GM19397 (cell line): ENCODE measurements at regions not wholly inside any gene's neighbourhood (a gene's known extent, or its start where the extent isn't known, plus 50 kb on each side); places are given as distances from the start of the nearest gene placed in this dataset.
"Not testable (repeated sequence)": the region's sequence is repeated elsewhere in the genome, so short reads cannot be mapped to it uniquely, and the experiment has no call there.

ENCODE experiments used
- ATAC-seq: cut with Tn5 transposase; IDR thresholded peaks from one replicate; pipeline ENCODE4 v1.9.1; 2021; ENCODE audit warnings: mild to moderate bottlenecking, moderate library complexity; ENCODE audit not compliant: unreplicated experiment

DNA sequence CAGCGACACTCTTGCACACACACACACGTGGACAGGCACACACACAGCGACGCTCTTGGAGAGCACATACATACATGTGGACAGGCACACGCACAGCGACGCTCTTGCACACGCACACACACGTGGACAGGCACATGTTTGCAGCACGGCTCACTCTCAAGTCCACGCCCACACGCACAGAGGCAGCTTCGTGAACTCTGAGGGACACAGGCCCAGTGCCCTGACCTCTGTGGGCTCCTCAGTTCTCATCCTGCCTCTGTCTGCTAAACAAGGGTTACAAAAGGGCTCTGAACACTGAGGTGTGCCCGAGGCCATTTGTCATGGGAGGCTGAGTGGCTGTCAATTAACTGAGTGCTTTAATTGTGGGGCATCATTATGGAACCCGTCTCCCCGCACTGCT is 558.8 kb upstream of the ADAMTS16 start:
- no peak for ATAC-seq

DNA sequence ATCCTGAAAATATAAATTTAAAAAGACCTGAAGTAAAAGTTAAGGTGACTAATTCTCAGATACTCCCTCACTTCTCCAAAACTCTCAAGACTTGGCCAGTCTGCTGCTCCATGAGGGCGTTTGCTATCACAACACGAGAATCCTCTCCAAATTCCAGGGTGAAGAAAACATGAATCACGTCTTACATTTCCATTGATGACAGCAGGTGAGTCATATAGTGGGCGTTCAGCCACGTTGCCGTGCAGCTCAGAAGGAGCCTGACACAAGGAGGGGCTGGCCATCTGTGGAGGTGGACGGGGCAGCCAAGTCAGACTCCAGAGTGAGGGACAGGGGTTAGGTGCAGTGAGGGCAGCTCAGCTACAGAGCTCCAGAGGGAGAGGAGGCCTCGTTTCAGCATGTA is 555.1 kb upstream of the ADAMTS16 start:
- ATAC-seq = no peak

DNA sequence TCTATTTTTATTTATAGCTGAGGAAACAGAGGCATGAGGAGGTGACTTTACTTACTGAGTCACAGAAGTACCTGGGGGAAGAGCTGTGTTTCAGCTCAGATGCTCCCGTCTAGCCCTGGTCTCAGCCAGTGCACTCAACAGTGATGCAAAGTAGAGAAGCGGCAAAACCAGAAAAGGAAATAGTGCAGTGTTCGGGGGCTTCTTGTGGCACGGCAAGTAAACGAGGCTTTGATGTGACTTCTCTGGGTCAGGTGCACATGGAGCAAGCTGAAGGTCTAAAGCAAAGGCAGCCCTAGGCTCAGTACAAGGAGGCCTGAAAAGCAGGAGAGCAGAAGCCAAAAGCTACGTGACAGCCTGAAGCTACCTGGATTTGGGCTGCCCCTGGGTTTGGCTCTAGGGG is 526.7 kb upstream of the ADAMTS16 start:
- ATAC-seq = no peak

DNA sequence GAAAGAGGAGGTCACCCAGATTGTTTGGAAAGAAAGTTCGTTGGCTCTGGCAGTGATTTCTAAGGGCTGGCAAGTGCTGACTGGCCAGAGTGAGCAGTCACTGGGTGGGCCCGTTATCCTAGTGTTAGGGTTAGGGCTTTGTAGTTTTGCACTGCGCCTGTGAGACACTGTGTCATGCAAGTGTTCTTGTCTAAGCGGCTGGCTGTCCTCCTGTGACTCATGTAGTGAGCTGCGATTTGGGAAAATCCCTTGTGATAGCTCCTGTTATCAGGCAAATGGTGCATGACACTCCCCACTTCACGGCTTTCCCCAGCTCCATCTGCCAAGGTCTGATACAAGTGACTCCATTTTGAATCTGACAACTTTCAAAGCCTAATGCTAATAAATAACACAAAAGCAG is 526.0 kb upstream of the ADAMTS16 start:
- no peak for ATAC-seq

DNA sequence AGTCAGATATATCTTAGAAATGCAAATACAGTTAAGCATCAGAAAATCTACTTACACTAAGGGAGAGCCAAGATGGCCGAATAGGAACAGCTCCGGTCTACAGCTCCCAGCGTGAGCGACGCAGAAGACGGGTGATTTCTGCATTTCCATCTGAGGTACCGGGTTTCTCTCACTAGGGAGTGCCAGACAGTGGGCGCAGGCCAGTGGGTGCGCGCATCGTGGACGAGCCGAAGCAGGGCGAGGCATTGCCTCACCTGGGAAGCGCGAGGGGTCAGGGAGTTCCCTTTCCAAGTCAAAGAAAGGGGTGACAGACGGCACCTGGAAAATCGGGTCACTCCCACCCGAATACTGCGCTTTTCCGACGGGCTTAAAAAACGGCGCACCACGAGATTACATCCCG is 524.8 kb upstream of the ADAMTS16 start:
- not testable (repeated sequence) for ATAC-seq

DNA sequence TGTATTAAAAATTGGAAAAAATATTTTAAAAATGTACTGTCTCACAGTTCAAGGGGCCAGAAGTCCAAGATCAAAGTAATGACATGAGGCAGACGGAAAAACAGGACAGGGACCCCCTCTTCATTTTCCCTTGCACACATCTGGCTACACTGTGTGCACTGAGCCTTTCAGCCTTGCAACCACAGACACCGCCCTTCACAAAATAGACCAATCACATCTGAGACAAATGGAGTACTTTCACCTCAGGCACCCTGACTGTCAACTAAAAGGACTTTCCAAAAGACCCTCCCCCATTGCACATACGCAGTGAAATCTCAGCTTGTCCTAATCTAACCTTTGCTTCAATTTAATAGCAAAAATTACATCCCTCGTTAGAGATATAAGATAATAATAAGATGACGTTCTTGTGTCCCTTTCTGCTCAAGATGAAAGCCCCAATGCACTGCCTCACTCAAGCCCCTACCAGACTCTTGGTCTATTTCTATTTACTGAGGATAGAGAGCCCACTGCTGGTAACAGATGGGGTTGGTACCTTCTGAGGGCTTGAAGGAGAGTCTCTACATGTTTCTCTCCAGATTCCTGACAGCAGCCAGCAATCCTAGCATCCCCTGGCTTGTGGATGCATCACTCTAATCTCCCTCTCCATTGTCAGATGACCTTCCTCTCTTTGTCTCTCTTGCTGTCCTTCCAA is 514.8 kb upstream of the ADAMTS16 start:
- no peak for ATAC-seq

DNA sequence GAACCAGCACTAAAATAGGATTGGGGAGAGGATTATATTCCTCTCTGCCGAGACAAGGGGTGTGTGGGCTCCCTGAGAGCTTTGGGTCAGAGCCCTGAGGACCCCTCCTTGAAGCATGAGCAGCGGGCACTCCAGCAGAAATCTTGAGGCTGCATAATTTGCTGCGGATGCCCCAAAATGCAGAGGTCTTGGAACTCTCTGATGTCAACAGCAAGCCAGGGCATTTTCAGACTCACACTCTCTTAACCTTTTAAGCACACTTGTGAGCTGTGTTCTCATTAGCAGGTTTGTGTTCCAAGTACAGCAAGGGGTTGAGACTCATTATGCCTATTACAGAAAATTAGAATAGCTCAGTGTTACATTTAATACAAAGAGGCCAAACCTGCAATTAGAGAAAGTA is 513.0 kb upstream of the ADAMTS16 start:
- no peak for ATAC-seq

DNA sequence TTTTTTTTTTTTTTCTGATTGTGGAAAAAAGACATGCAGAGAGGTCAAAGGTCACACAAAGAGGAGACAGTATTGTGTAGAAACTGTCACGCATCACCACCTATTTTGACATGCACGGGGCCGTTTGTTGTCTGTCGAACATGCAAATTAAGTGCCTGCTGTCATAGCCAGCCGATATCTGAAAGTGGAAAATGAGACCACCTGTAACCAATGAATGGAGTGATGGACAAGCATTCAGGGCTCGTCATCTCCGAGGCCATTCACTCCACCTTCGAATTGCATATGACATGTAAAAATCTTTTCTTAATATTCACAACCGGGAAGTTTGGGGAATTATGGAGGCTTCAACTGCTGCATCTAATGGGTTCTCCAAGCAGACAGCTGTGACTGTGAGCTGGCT is 512.2 kb upstream of the ADAMTS16 start:
- no peak for ATAC-seq

DNA sequence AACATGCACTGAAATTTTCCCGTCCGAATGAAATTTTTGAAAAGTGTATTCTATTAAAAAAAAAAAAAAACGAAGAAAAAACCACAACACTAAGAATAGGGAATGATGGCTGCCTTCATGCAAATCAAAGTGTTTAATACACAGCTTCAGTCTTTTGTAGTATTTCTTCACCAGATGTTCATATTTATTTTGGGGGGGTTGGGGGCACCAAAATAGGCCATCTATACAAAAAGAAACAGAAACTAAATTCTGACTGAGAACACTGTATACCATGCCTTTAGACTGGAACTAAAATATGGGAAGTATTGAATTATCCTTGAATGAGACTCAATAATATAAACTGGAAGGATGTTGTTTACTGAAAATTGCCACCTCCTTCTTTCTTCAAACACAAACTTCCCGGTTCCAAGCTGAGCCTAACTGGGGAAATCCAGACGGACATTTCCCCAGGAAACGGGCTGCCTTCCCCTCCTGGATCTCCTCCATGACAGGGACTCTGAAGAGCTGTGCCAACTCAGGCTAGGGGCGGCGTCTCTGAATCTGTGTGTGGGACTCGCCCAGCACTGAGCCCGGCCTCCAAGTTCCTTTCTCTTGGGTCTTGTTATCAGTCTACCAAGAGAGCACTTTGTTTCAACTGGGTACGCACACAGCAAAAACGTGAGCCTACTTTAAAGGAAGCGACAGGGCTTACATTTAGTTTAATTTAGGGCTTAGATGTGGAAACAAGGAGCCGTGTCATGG is 511.3 kb upstream of the ADAMTS16 start:
- ATAC-seq = no peak

DNA sequence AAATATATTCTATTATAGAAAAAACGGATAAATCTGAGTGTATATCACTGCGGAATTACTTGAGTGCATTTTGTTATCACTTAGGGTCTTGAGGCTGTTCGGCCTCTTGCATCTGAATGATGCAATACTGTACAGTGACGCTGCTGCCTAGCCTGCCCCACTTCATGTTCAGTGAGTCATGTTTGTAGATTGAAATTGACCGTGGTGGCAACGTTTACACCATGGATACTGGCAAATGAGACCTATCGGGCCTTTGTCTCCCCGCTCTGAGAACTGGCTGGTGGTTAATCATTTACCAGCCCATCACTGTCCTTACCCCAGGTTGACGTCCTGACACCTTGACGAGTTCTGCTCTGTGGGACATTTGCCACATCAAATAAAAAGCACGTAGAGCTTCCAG is 510.1 kb upstream of the ADAMTS16 start:
- ATAC-seq = no peak

DNA sequence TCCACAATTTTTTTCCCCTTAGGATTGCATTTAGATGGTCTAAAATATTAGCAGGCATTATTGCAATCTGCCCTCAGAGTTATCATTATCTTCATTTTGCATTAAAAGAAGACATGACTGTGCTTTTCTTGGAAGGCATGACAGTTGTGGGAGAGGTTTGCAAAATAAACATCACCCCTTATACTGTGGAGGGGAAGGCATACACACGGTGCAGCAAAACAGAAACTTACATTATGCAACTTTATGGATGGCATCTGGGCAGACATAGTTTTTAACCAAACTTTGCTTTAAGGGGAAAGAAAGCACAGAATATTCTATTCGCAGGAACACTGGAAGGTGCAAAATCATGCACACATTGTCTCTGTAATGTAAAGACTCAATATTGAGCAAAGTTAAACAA is 505.8 kb upstream of the ADAMTS16 start:
- no peak for ATAC-seq

DNA sequence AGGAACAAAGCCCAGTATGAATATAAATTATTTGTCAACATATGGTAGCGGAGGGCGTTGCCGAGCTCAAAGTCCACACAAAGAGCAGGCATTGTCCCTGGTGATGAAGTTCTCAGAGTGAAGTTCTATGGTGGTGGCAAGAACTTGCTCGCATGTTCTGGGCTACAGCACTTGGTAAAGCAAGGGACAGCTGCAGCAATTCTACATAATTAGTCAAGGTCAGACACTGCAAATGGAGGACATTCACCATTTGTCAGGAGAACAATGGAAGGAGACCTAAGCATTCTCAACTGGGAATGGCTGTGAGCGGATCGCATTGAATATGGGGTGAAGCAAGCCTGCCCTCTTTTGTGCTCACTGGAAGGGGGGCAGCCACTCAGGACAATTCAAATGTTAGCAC is 503.8 kb upstream of the ADAMTS16 start:
- ATAC-seq = no peak

DNA sequence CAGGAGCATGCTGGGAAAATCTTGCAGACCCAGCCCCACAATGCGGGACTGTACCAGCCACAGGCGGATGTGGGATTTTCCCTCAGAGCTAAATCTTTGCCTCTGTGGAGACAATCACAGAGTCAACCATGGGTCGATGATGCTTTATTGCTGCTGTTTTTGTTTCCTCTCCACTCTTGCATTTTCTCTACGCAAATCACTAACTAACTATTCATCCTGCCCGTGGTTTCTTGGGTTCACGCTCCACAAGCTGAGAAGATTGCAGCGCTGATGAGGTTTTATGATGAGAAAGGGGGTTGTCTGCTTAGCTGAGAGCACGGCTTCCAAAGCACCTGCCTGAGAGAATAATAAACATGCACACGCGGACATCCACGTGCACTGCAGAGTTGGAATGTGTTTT is 500.2 kb upstream of the ADAMTS16 start:
- no peak for ATAC-seq

DNA sequence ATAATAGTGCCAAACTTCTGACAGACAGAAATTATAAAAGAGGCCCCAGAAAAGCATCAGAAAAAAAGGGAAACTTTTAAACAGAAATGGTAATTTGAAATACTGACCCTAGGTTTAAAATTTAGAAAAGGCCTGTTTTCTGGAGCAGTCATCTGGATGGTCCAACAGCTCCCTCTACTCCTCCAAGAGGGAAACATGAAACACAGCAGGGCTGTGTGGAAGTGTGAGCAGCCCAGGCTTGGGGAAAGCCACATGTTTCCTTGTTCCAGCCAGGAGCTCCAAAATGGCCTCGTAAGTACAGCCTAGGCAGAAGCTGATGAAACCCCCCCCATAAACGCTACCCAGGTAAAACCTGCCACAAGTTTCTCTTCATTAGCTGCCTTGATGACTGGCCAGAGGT is 499.3 kb upstream of the ADAMTS16 start:
- ATAC-seq = no peak

DNA sequence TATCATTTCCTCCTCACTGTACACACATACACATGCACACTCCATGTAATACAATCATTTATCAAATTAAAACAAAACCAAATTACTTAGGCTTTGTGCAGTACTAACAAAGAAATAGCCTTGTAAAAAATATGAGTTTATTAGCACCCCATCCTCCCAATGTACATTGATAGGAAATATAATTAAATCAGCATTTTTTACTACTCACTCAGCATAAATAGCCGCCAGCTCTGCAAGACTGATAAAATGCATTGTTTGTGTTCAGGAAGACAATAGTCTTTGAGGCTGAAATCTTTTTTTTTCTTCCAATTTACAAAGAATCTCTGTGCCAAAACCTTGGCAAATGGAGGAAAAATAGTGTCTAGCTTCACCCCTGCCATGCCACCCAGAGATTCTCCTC is 497.6 kb upstream of the ADAMTS16 start:
- no peak for ATAC-seq

DNA sequence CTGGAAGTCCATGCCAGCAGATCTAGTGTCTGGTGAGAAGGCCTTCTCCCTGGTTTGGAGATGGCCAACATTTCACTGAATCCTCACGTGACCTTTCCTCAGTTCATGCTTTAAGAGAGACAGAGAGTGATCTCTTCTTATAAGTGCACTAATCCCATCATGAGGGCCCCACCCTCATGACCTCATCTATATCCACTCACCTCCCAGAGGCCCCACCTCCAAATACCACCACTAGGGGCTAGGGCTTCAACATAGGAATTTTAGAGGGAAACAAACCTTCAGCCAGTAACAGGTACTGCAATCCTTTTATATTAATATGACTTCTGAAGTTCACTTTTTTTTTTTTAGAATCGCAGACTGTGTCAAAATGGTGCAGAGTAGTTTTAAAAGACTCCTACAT is 496.9 kb upstream of the ADAMTS16 start:
- ATAC-seq = no peak

DNA sequence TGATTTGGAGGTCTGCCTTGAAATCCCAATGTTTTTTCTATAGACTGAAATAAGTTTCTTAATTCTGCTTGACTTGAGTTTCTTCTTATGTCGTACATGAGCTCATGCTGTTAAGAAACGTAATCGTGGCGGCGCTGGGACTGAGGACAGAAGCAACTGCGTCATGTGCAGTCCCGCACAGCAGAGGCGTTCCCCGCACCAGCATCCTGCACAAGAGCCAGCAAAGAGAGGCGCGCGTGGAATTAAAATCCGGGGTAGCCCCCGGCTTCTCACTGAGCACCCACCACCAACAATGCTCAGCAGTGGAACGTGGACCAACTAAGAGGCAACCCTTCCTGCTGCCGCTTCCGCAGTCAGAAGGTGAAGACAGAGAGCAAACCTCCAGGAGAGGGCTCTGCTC is 496.2 kb upstream of the ADAMTS16 start:
- ATAC-seq = no peak

DNA sequence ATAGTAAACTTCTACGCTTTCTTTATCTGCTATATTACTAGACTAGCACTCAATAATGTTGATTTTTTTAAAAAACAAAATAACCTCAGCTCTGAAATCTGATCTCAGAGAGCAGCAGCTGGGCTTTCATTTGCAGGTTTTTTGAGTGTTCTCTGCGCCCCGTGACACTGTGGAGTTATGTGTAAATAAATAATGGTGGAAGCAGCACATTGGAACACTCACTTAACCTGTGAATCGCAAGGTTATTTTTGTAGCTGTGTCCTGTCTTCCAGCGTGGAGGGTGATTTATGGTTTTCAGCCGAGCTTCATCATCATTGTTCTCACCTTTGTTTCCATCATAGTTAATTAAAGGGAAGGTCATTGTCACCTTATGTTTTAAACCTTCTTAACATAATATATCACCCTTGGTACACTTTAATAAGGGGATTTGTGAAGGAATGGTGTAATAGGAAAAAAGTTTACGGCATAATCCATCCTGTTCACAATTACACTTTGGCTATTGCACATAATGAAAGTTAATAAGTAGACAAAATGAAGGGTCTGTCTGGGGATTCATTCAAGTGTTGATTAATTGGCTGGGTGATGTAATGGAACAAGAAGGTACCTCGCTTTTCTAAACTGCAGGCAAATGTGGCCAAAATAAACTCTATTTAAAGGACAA is 493.3 kb upstream of the ADAMTS16 start:
- no peak for ATAC-seq

DNA sequence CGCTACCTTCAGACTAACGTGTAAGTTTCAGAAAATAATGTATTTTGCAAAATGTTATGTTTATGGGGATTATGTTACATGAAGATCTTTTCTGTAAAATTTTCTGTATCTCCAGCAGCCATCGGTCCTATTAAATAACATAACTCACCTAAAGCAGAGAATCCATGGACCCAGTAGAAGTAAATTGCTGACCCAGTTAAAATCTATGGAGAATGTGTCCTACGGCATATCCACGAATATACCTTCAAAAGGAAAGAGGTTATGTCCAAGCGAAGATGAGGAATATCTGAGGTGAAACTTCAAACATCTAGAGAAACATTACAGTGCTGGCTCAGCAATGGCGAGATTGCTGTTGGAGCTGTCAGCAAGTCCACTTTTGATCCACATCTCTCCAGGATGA is 492.2 kb upstream of the ADAMTS16 start:
- ATAC-seq = no peak

DNA sequence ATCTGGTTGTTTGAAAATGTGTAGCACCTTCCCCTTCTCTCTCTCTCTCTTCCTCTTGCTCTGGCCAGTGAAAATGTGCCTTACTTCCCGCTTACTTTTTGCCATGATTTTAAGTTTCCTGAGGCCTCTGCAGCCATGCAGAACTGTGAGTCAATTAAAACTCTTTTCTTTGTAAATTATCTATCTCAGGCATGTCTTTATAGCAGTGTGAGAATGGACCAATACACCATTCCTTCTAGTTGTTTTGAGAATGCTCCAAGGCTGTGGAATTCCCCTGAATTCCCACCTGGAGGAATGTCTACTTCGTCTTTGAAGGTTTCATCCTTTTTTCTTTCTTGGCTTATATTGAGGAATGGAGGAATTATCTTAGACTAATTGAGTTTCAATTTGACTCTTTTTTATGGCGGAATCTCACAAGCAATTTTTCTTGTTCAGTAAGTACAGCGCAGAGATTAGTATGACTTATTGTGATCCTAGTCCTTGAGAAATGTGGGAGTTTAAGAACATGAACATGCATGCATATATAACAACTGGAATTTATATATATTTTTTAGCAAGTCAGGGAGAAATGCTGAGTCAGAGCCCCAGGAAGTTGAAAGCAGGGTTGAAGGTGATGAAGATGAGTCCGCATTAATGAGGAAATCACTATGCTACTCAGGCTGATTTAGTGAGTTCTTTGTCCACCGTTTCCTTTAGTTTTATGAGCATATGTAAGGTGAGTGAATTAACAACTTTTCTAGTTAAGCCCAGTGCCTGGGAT is 488.1 kb upstream of the ADAMTS16 start:
- no peak for ATAC-seq

DNA sequence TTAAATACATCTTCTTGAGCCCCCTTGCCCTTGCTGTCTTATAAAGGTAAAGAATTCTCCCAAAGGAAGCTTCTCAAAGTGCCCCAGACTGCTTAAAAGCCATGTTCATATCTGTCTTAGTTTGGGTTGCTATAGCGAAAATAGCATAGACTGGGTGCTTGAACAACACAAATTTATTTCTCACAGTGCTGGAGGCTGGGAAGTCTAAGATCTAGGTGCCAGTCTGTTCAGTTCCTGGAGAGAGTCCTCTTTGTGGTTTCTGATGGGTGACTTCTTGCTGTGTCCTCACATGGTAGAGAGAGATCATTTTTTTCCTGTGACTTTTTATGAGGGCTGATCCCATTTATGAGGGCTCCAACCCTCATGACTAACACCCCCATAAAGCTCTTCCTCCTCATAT is 486.7 kb upstream of the ADAMTS16 start:
- no peak for ATAC-seq

DNA sequence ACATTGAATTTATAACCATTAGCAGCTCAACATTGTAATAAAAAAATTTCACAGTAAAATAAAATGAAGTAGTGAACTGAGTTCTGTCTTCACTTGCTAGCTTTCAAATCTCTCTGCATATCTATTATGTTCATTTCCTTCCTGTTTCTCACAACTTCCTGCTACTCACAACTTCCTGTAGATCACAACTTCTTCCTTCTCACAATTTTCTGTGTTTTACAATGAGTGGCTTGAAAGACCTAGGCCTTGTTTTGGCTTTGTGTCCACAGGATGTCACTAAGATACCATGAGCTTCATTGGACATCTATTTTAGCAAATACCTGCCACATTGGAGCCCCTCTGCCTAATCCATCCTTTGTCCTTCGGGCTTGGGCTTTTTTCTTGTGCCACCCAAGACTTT is 480.3 kb upstream of the ADAMTS16 start:
- ATAC-seq = no peak
